ENCODE measurements at regions not wholly inside any gene's neighbourhood (a gene's known extent, or its start where the extent isn't known, plus 50 kb on each side); places are given as distances from the start of the nearest gene placed in this dataset.

DNA sequence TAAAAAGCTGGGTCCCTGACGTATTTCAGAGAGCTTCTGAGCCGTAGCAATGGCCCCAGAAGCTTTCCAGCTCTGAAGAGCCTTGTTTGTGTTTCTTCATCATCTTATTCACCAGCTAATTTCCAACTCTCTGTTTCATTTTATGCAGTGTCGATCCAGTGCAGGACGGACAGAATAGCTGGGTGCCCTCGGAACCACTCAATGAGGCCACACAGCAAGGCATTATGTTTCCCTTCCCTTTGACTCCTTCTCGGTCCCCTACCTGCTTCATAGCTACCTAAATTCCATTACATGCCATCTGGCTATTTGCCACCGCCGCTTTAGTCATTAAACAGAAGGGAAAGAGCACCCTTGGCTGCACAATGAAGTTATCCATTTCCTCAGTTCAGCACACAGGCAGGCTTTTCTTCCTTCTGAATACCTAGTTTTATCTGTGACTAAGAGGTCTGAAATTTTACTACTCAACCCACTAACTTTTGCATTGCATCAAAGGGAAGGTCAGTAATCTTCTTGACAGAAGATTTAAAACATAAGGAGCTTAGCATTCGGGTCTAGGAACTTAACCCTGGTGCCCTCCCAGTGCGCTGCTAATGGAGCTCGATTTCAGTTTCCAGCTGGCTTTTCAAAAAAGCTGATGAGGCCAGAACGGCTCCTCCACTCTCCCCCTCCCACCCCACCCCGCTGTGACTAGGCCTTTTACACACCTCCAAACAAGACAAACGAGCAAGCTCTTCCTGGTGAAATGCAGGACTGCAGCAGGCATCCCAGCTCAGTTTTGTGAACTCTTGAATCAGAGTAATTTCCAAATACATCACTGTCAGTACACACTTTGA lies 176.8 kb downstream of the GXYLT1 start:
- no peak for TF ChIP-seq CTCF (IDR thresholded peaks at IDR 0.05; ENCODE audit: insufficient read depth, low read length)
- no peak for TF ChIP-seq POLR2AphosphoS5 (IDR thresholded peaks at IDR 0.05; ENCODE audit: low read depth)
- TF ChIP-seq SPI1 (IDR thresholded peaks at IDR 0.05; ENCODE audit: borderline replicate concordance, low read depth) = no peak
- TF ChIP-seq, protein P1, sequence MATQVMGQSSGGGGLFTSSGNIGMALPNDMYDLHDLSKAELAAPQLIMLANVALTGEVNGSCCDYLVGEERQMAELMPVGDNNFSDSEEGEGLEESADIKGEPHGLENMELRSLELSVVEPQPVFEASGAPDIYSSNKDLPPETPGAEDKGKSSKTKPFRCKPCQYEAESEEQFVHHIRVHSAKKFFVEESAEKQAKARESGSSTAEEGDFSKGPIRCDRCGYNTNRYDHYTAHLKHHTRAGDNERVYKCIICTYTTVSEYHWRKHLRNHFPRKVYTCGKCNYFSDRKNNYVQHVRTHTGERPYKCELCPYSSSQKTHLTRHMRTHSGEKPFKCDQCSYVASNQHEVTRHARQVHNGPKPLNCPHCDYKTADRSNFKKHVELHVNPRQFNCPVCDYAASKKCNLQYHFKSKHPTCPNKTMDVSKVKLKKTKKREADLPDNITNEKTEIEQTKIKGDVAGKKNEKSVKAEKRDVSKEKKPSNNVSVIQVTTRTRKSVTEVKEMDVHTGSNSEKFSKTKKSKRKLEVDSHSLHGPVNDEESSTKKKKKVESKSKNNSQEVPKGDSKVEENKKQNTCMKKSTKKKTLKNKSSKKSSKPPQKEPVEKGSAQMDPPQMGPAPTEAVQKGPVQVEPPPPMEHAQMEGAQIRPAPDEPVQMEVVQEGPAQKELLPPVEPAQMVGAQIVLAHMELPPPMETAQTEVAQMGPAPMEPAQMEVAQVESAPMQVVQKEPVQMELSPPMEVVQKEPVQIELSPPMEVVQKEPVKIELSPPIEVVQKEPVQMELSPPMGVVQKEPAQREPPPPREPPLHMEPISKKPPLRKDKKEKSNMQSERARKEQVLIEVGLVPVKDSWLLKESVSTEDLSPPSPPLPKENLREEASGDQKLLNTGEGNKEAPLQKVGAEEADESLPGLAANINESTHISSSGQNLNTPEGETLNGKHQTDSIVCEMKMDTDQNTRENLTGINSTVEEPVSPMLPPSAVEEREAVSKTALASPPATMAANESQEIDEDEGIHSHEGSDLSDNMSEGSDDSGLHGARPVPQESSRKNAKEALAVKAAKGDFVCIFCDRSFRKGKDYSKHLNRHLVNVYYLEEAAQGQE (IDR thresholded peaks at IDR 0.05; ENCODE audit: insufficient replicate concordance, low read depth) = no peak
